Breast epithelium (tissue), 3 donors: ENCODE measurements at regions not wholly inside any gene's neighbourhood (a gene's known extent, or its start where the extent isn't known, plus 50 kb on each side); places are given as distances from the start of the nearest gene placed in this dataset.

Source experiments
- CTCF ChIP-seq, 3 donors: fragments of 450-650 bp; IDR thresholded peaks; one replicate each; pipeline ENCODE4 v1.5.1; 2016 to 2017; ENCODE audit warnings: antibody characterized with exemption in 3 of 3, mild to moderate bottlenecking in 3 of 3, moderate library complexity in 3 of 3
- POLR2A ChIP-seq: fragments of 450-650 bp; IDR thresholded peaks from one replicate; pipeline ENCODE4 v1.6.1; 2016; ENCODE audit warnings: antibody characterized with exemption, mild to moderate bottlenecking, moderate library complexity
- POLR2AphosphoS5 ChIP-seq, 3 donors: sonication (generic); formaldehyde crosslinking; IDR thresholded peaks; one replicate each; pipeline ENCODE4 v1.6.1; 2017; ENCODE audit warnings: antibody characterized with exemption in 3 of 3

GRCh38 chr5:101788797-101789196 lies 507.3 kb downstream of the SLCO4C1 start:
- TF ChIP-seq POLR2A (no peak), CTCF (IDR thresholded peaks at IDR 0.05) (no peak), POLR2AphosphoS5 (IDR thresholded peaks at IDR 0.05) (no peak)
